Activated CD4-positive, alpha-beta memory T cell treated with anti-CD3 and anti-CD28 coated beads, Interleukin-2, amount 10 ng/mL, durations not matched to agents 7 days and 5 days (primary cell): ENCODE measurements at regions not wholly inside any gene's neighbourhood (a gene's known extent, or its start where the extent isn't known, plus 50 kb on each side); places are given as distances from the start of the nearest gene placed in this dataset.

Source experiments
- CTCF ChIA-PET: fragments of 350-600 bp; sonication (Branson Sonifier 250); formaldehyde crosslinking; loops from one replicate; lab custom pipeline; 2021; ENCODE audit warnings: antibody characterized with exemption, inconsistent platforms; lab: Charles Lee
- POLR2A ChIA-PET: fragments of 350-600 bp; sonication (Branson Sonifier 250); formaldehyde crosslinking; loops from one replicate; lab custom pipeline; 2021; ENCODE audit warnings: antibody characterized with exemption; lab: Charles Lee
- DNase-seq: peaks from one replicate; pipeline ENCODE4 v3.0.0-alpha.2; 2020
- H3K27ac Mint-ChIP-seq: one replicate; pipeline ENCODE4 v1.8.0; 2021; ENCODE audit warnings: mild to moderate bottlenecking, mixed read lengths
- H3K27me3 Mint-ChIP-seq: one replicate; pipeline ENCODE4 v1.8.0; 2021; ENCODE audit warnings: mixed read lengths
- H3K36me3 Mint-ChIP-seq: one replicate; pipeline ENCODE4 v1.8.0; 2021; ENCODE audit warnings: low read depth, mixed read lengths
- H3K4me1 Mint-ChIP-seq: one replicate; pipeline ENCODE4 v1.8.0; 2021; ENCODE audit warnings: mixed read lengths
- H3K4me3 Mint-ChIP-seq: one replicate; pipeline ENCODE4 v1.8.0; 2021; ENCODE audit warnings: mild to moderate bottlenecking, mixed read lengths
- H3K9me3 Mint-ChIP-seq: one replicate; pipeline ENCODE4 v1.8.0; 2021; ENCODE audit warnings: mixed read lengths

- ChIA-PET CTCF (no interaction called here), POLR2A (no interaction called here)
- H3K27ac Mint-ChIP-seq, result no peak overlapping the region
- no peaks in the 10 kb centered on the region for H3K9me3 Mint-ChIP-seq
- no peak for DNase-seq
- H3K4me1 Mint-ChIP-seq, result no peaks in the 10 kb centered on the region
- no peak overlapping the region for H3K4me3 Mint-ChIP-seq
- no peaks in the 10 kb centered on the region for H3K27me3 Mint-ChIP-seq
- no peaks in the 10 kb centered on the region for H3K36me3 Mint-ChIP-seq
These were observed 466.5 kb upstream of the GJE1 start for GRCh38 chr6:141666187-141666586.

GRCh38 chr6:141664744-141665143 lies 468.0 kb upstream of the GJE1 start:
- Mint-ChIP-seq H3K27ac (no peak overlapping the region), H3K4me3 (no peak overlapping the region), H3K9me3 (no peaks in the 10 kb centered on the region), H3K27me3 (no peaks in the 10 kb centered on the region), H3K36me3 (no peaks in the 10 kb centered on the region), H3K4me1 (no peaks in the 10 kb centered on the region)
- CTCF ChIA-PET, result no interaction called here
- POLR2A ChIA-PET, result no interaction called here
- DNase-seq, result no peak

- DNase-seq, result no peak
- no peak overlapping the region for H3K4me3 Mint-ChIP-seq
- H3K27me3 Mint-ChIP-seq, result no peaks in the 10 kb centered on the region
- no peaks in the 10 kb centered on the region for H3K9me3 Mint-ChIP-seq
- ChIA-PET CTCF (no interaction called here), POLR2A (no interaction called here)
- H3K4me1 Mint-ChIP-seq, result no peaks in the 10 kb centered on the region
- H3K27ac Mint-ChIP-seq, result no peak overlapping the region
- H3K36me3 Mint-ChIP-seq, result no peaks in the 10 kb centered on the region
These were observed 473.1 kb upstream of the GJE1 start for GRCh38 chr6:141659582-141659981.

GRCh38 chr6:141658696-141659095 lies 474.0 kb upstream of the GJE1 start:
- CTCF ChIA-PET, result no interaction called here
- Mint-ChIP-seq H3K27me3 (no peaks in the 10 kb centered on the region), H3K4me1 (no peaks in the 10 kb centered on the region), H3K4me3 (no peak overlapping the region), H3K36me3 (no peaks in the 10 kb centered on the region), H3K9me3 (no peaks in the 10 kb centered on the region), H3K27ac (no peak overlapping the region)
- POLR2A ChIA-PET, result no interaction called here
- DNase-seq, result no peak

GRCh38 chr6:141657812-141658211 lies 474.9 kb upstream of the GJE1 start:
- H3K9me3 Mint-ChIP-seq, result no peaks in the 10 kb centered on the region
- H3K27ac Mint-ChIP-seq, result no peak overlapping the region
- H3K27me3 Mint-ChIP-seq, result no peaks in the 10 kb centered on the region
- ChIA-PET CTCF (no interaction called here), POLR2A (no interaction called here)
- no peaks in the 10 kb centered on the region for H3K4me1 Mint-ChIP-seq
- no peak for DNase-seq
- H3K36me3 Mint-ChIP-seq, result no peaks in the 10 kb centered on the region
- no peak overlapping the region for H3K4me3 Mint-ChIP-seq

GRCh38 chr6:141653590-141653989 lies 479.1 kb upstream of the GJE1 start:
- no peaks in the 10 kb centered on the region for H3K36me3 Mint-ChIP-seq
- H3K9me3 Mint-ChIP-seq, result no peaks in the 10 kb centered on the region
- H3K4me3 Mint-ChIP-seq, result no peak overlapping the region
- ChIA-PET CTCF (no interaction called here), POLR2A (no interaction called here)
- H3K27ac Mint-ChIP-seq, result no peak overlapping the region
- DNase-seq, result no peak
- H3K27me3 Mint-ChIP-seq, result no peaks in the 10 kb centered on the region
- H3K4me1 Mint-ChIP-seq, result no peaks in the 10 kb centered on the region

GRCh38 chr6:141641951-141642350 lies 490.8 kb upstream of the GJE1 start:
- Mint-ChIP-seq H3K27ac (no peak overlapping the region), H3K9me3 (no peaks in the 10 kb centered on the region), H3K27me3 (no peaks in the 10 kb centered on the region), H3K36me3 (no peaks in the 10 kb centered on the region), H3K4me3 (no peak overlapping the region), H3K4me1 (no peaks in the 10 kb centered on the region)
- ChIA-PET CTCF (no interaction called here), POLR2A (no interaction called here)
- DNase-seq, result no peak

- H3K4me1 Mint-ChIP-seq, result no peaks in the 10 kb centered on the region
- CTCF ChIA-PET, result no interaction called here
- DNase-seq, result no peak
- H3K9me3 Mint-ChIP-seq, result no peaks in the 10 kb centered on the region
- POLR2A ChIA-PET, result no interaction called here
- H3K27ac Mint-ChIP-seq, result no peak overlapping the region
- H3K36me3 Mint-ChIP-seq, result no peaks in the 10 kb centered on the region
- no peak overlapping the region for H3K4me3 Mint-ChIP-seq
- H3K27me3 Mint-ChIP-seq, result no peaks in the 10 kb centered on the region
These were observed 491.3 kb upstream of the GJE1 start for GRCh38 chr6:141641406-141641805.

- Mint-ChIP-seq H3K27ac (no peak overlapping the region), H3K9me3 (no peaks in the 10 kb centered on the region), H3K27me3 (peaks cover 5% of the 10 kb centered on the region), H3K4me1 (peaks cover 2% of the 10 kb centered on the region), H3K4me3 (no peak overlapping the region), H3K36me3 (no peaks in the 10 kb centered on the region)
- CTCF ChIA-PET, result no interaction called here
- POLR2A ChIA-PET, result no interaction called here
- no peak for DNase-seq
These were observed 497.1 kb upstream of the GJE1 start for GRCh38 chr6:141635621-141636020.

GRCh38 chr6:141634269-141634668 lies 498.5 kb upstream of the GJE1 start:
- Mint-ChIP-seq H3K4me3 (no peak overlapping the region), H3K27ac (no peak overlapping the region), H3K27me3 (peaks cover 5% of the 10 kb centered on the region), H3K36me3 (no peaks in the 10 kb centered on the region), H3K4me1 (peaks cover 2% of the 10 kb centered on the region), H3K9me3 (no peaks in the 10 kb centered on the region)
- no peak for DNase-seq
- ChIA-PET CTCF (no interaction called here), POLR2A (no interaction called here)

- no peak overlapping the region for H3K27ac Mint-ChIP-seq
- ChIA-PET POLR2A (no interaction called here), CTCF (no interaction called here)
- no peak for DNase-seq
- H3K9me3 Mint-ChIP-seq, result no peaks in the 10 kb centered on the region
- H3K27me3 Mint-ChIP-seq, result no peaks in the 10 kb centered on the region
- H3K36me3 Mint-ChIP-seq, result no peaks in the 10 kb centered on the region
- H3K4me1 Mint-ChIP-seq, result no peaks in the 10 kb centered on the region
- no peak overlapping the region for H3K4me3 Mint-ChIP-seq
These were observed 508.4 kb upstream of the GJE1 start for GRCh38 chr6:141624301-141624700.

GRCh38 chr6:141618180-141618581 lies 514.5 kb upstream of the GJE1 start:
- Mint-ChIP-seq H3K27ac (no peak overlapping the region), H3K4me1 (no peaks in the 10 kb centered on the region), H3K9me3 (no peaks in the 10 kb centered on the region), H3K4me3 (no peak overlapping the region), H3K36me3 (no peaks in the 10 kb centered on the region), H3K27me3 (no peaks in the 10 kb centered on the region)
- CTCF ChIA-PET, result no interaction called here
- POLR2A ChIA-PET, result no interaction called here
- no peak for DNase-seq

- ChIA-PET CTCF (no interaction called here), POLR2A (no interaction called here)
- Mint-ChIP-seq H3K27ac (no peak overlapping the region), H3K9me3 (peaks cover 11% of the 10 kb centered on the region), H3K36me3 (no peaks in the 10 kb centered on the region), H3K4me3 (no peak overlapping the region), H3K27me3 (no peaks in the 10 kb centered on the region), H3K4me1 (no peaks in the 10 kb centered on the region)
- DNase-seq, result no peak
These were observed 522.0 kb upstream of the GJE1 start for GRCh38 chr6:141610741-141611140.

- H3K36me3 Mint-ChIP-seq, result no peaks in the 10 kb centered on the region
- H3K4me1 Mint-ChIP-seq, result no peaks in the 10 kb centered on the region
- POLR2A ChIA-PET, result no interaction called here
- H3K27ac Mint-ChIP-seq, result no peak overlapping the region
- DNase-seq, result no peak
- H3K9me3 Mint-ChIP-seq, result peaks cover 11% of the 10 kb centered on the region
- no peak overlapping the region for H3K4me3 Mint-ChIP-seq
- H3K27me3 Mint-ChIP-seq, result no peaks in the 10 kb centered on the region
- CTCF ChIA-PET, result no interaction called here
These were observed 524.8 kb upstream of the GJE1 start for GRCh38 chr6:141607956-141608355.

- Mint-ChIP-seq H3K4me1 (no peaks in the 10 kb centered on the region), H3K27me3 (no peaks in the 10 kb centered on the region), H3K9me3 (no peaks in the 10 kb centered on the region), H3K4me3 (no peak overlapping the region), H3K27ac (no peak overlapping the region), H3K36me3 (no peaks in the 10 kb centered on the region)
- ChIA-PET CTCF (no interaction called here), POLR2A (no interaction called here)
- DNase-seq, result no peak
These were observed 534.2 kb upstream of the GJE1 start for GRCh38 chr6:141598487-141598886.
